GM12872 (cell line): ENCODE measurements at regions not wholly inside any gene's neighbourhood (a gene's known extent, or its start where the extent isn't known, plus 50 kb on each side); places are given as distances from the start of the nearest gene placed in this dataset.

Source experiments
- TF ChIP-seq, protein P1 (sequence below): IDR thresholded peaks from 3 replicates; pipeline ENCODE4 v1.5.1; 2011; ENCODE audit warnings: low read depth, mild to moderate bottlenecking, low read length, moderate library complexity; ENCODE audit not compliant: insufficient read depth

DNA sequence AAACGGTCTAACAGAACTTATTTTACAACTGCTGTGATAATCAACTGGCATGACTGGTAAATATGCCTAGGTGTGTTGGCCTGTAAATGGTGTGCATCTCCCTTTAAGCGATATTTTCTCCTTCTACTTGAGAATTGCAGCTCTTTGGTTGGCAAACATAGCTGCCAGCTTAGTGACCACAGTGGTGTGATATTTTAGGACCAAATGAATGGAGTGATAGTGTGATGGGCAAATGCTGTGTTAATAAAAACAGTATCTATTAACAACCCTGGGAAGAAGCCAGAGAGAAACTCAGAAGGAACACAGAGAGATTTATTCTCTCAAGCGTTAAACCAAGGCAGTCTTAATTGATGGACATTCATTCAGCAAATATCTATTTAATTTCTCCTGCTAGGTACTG, 278.4 kb downstream of the AACS start:
- TF ChIP-seq, protein P1, sequence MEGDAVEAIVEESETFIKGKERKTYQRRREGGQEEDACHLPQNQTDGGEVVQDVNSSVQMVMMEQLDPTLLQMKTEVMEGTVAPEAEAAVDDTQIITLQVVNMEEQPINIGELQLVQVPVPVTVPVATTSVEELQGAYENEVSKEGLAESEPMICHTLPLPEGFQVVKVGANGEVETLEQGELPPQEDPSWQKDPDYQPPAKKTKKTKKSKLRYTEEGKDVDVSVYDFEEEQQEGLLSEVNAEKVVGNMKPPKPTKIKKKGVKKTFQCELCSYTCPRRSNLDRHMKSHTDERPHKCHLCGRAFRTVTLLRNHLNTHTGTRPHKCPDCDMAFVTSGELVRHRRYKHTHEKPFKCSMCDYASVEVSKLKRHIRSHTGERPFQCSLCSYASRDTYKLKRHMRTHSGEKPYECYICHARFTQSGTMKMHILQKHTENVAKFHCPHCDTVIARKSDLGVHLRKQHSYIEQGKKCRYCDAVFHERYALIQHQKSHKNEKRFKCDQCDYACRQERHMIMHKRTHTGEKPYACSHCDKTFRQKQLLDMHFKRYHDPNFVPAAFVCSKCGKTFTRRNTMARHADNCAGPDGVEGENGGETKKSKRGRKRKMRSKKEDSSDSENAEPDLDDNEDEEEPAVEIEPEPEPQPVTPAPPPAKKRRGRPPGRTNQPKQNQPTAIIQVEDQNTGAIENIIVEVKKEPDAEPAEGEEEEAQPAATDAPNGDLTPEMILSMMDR, result no peak

DNA sequence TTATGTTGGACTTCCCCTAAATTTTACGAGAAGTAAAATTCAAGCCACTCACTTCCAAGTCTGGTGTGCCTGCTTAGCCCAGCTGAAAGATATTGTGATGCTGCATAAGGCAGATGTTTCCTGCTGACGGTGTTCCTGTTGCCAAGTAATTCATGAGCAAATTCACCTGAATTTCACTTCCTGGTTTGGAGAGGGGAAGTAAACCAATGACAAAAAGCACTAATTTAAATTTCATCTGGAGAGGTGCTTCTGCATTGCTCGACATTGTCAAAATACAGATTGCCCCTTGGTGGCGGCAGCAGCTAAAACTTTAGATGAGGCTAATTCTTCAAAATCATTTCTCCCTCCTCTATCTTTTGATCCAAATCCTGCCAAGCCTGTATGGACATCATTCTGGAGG, 281.1 kb downstream of the AACS start:
- TF ChIP-seq, protein P1, result no peak

DNA sequence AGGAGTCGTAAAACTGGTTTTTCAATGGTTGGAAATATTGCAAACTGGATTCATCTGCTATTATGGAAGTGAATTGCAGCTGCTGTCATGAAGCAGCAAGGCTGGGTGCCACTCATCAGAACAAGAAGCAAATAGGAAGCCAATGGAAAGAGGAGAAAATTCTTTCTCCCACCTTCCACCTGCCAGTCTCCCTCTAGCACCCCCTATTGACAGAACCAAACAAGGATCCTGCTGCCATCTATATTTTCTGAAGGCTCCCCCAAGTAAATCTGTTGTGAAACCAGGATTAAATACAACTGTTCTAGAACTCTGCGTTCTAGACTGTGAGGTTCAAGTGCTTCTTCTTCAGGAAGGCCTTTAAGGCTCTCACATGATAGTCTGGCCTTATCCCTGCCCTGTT, 286.6 kb downstream of the AACS start:
- TF ChIP-seq, protein P1, result no peak

DNA sequence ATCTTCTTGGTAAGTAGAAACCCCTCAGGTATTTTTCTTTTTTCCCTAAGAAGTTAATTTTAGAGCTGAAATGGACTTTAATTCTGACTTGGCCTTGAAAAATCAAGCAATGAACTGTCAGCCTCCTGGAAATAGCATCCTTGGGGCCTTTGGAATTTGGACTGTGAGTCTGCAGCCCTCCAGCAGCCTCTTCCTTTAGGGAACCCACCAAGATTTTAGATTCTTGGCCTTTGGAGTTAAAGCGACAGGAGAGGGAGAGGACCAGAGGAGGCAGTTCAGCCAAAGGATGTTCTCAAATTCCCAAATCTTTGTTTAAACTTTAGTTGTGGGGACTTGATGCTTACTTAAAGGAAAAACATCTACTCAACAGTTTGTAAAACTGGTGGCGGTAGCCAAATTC, 288.6 kb downstream of the AACS start:
- TF ChIP-seq, protein P1, result no peak

DNA sequence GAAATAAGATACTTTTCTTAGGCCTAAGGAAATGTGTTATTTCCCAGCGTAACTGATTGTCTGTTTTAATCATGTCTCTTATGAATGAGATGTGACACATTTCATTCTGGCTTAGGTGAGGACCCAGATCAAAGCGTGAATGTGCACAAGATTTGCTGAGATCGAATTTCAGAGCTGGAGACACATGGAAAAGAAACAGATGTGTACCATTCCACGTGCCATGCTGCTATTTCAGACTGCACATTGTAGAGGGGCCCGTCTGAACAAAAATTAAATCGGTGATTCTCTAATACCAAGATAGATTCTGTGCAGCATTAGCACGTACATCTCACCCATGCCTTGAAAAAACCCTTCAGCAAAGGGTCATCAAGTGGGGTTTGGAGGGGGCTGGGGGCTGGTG, 290.4 kb downstream of the AACS start:
- TF ChIP-seq, protein P1, result no peak

DNA sequence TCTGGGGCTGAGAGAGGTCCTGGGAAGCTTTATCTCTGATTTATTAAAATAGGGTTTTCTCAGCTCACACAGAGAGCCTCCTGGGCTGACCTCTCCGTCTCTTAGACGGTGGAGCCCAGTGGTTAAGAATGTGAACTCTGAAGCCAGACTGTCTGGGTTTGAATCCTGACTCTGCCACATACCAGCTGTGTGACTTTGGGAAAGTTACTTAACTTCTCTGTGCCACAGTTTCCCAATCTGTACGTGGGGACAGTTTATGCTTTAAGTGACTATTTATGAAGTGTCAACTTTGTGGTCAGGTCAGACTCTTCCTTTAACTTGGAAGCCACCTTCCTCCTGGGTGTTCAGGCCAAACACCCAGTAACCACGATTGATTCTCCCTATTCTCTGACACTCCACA, 290.9 kb downstream of the AACS start:
- TF ChIP-seq, protein P1, result no peak

DNA sequence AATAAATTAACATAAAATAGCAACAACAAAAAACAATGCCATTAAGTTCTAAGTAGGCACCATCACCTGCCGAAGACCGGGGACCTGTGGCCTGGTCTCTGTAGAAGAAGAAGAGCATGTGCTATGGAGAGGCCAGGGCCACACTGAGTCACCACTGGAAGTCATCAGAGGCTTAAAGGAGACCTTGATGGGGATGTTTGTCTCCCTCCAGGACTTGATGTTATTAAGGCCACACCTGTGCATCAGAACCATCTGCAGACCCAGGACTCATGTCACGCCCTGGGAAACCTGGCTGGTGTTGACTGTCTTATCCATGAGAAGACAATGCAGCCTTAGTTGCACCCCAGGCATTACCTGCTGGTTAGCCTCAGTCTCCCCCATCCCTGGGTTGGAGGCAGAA, 292.3 kb downstream of the AACS start:
- TF ChIP-seq, protein P1, result no peak

DNA sequence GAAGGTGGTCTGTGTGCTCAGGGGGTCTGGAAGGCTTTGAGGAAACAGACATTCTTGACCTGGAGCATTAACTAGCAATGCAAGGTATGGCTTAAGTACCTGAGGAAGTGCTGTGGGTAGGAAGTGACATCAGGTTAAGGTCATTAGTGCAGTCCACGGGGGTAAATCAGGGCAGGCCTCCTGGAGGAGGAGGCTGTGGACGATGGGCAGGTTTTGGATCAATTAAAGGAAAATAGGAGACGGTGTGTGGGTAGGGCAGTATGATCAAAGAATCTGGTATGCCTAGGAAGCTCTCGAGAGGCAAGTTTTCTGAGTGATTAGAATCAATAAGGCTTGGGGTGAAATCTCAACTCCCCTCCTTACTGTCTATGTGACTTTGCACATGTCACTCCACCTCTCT, 295.3 kb downstream of the AACS start:
- TF ChIP-seq, protein P1, result no peak
